Left ventricle myocardium inferior (tissue), 1 donor: ENCODE measurements at regions not wholly inside any gene's neighbourhood (a gene's known extent, or its start where the extent isn't known, plus 50 kb on each side); places are given as distances from the start of the nearest gene placed in this dataset.
A peak's percentile ranks its signal among the peaks of the same experiment; 100 is the strongest.

Experiments
- DNase-seq: peaks from one replicate; pipeline ENCODE4 v3.0.0-alpha.2; 2020
- H3K27ac ChIP-seq: fragments of 200-600 bp; replicated peaks from 2 replicates; pipeline ENCODE4 v1.8.0; 2021
- H3K27me3 ChIP-seq: fragments of 200-600 bp; 2 replicates; pipeline ENCODE4 v1.8.0; 2021; ENCODE audit warnings: low read depth
- H3K36me3 ChIP-seq: fragments of 200-600 bp; 2 replicates; pipeline ENCODE4 v1.8.0; 2021
- H3K4me1 ChIP-seq: fragments of 200-600 bp; 2 replicates; pipeline ENCODE4 v1.8.0; 2021
- H3K4me3 ChIP-seq: fragments of 200-600 bp; 2 replicates; pipeline ENCODE4 v1.8.0; 2021; ENCODE audit warnings: mild to moderate bottlenecking, moderate library complexity
- H3K9me3 ChIP-seq: fragments of 200-600 bp; replicated peaks from 2 replicates; pipeline ENCODE4 v1.8.0; 2021
- intact Hi-C: fragments of 100-400 bp; cut with micrococcal nuclease; formaldehyde crosslinking; loops from one replicate; pipeline ENCODE4 v1.11.0; 2022
- TF ChIP-seq, protein P1 (sequence below): fragments of 200-600 bp; IDR thresholded peaks from 2 replicates; pipeline ENCODE4 v1.8.0; 2021; ENCODE audit warnings: antibody characterized with exemption, mild to moderate bottlenecking, borderline replicate concordance
- donor health status: DM: no; HTN: yes; CAD: no; lungs with severe emphysema.

DNA sequence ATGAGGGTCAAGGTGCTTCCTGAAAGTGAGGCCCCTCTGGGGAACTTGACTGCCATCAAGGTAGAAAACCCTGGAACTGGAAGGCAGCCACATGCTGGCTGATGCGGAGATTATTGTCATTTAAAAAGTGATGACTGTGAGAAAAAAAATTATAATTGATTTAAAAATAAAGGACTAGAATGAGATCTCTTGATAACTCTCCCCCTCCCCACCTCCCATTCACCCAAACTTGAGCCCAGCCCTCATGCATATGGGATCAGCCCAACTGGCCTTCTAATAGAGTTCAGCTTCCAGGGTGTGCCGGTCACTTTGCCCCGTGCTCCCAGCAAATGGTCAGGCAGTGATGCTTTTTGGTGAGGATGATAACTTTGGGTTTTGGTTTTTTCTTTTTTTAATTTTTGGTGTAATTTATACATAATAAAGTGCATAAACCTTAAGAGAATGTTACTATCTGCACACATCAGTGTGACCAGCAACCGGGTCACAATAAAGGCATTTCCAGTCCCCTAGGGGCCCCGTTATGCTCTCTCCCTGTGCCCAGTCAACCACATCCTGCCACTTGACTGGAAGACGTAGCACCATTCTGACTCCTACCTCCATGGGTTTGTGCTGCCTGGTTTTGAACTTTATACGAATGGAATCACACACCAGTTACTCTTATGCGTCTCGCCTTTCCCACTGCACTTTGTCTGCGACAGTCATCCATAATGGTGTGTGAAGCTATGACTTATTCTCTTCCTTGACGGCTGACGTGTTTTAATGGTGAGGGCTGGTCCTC, 187.9 kb downstream of the USP12 start:
- Histone ChIP-seq H3K36me3 (no peaks in the 10 kb centered on the region), H3K27me3 (no peaks in the 10 kb centered on the region), H3K4me1 (peaks cover 28% of the 10 kb centered on the region), H3K9me3 (no peaks in the 10 kb centered on the region), H3K27ac (peak overlapping the region; percentile 88), H3K4me3 (peak overlapping the region; percentile 40)
- no peak for DNase-seq
- TF ChIP-seq, protein P1, sequence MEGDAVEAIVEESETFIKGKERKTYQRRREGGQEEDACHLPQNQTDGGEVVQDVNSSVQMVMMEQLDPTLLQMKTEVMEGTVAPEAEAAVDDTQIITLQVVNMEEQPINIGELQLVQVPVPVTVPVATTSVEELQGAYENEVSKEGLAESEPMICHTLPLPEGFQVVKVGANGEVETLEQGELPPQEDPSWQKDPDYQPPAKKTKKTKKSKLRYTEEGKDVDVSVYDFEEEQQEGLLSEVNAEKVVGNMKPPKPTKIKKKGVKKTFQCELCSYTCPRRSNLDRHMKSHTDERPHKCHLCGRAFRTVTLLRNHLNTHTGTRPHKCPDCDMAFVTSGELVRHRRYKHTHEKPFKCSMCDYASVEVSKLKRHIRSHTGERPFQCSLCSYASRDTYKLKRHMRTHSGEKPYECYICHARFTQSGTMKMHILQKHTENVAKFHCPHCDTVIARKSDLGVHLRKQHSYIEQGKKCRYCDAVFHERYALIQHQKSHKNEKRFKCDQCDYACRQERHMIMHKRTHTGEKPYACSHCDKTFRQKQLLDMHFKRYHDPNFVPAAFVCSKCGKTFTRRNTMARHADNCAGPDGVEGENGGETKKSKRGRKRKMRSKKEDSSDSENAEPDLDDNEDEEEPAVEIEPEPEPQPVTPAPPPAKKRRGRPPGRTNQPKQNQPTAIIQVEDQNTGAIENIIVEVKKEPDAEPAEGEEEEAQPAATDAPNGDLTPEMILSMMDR: no peak
- intact Hi-C loops: no loop called here

DNA sequence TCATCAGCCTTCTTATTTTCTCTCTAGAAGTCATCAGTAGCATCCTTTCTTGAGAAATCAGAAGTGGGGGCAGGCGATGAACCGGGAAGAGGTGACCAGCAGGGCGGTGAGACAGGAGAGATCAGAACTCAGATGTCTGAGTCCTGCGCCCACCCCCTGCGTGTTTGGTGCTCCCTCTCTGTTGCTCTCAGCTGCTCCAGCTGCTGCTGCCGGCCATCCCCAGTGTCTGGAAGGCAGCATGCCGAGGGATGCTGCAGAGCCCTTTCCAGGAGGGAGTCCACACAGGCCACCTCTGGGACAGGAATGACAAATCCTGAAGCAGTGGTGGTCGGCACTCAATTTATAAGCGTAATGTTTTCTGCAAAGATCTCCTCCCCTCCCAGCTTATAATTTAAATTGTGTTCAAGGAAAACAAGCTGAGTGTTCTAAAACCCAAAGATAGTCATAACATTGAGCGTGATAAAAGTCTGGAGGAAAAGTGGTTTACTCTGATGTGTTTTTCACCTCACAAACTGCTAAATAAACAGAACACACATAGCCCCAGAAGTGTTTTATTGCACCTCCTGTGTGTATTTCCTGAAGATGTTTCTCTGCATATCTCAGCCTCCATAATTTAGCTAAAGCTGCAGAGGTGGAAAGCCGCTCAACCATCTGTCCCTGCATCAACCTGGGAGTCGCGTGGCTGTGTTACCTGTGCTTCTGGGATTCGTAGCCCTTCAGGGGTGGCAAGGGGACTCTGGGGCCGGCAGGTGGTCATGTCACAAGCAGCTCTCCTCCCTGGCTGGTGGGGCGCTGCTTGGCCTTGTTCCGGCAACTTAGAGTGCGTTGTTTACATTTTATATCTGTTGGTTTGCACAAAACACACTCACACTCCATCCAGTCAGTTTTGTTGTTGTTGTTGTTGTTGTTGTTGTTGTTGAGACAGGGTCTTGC, 191.2 kb downstream of the USP12 start:
- Histone ChIP-seq H3K4me1 (peaks cover 35% of the 10 kb centered on the region), H3K27me3 (no peaks in the 10 kb centered on the region), H3K4me3 (no peak overlapping the region), H3K36me3 (no peaks in the 10 kb centered on the region), H3K9me3 (no peaks in the 10 kb centered on the region), H3K27ac (no peak overlapping the region)
- TF ChIP-seq, protein P1: no peak
- intact Hi-C loops: no loop called here
- DNase-seq: no peak

DNA sequence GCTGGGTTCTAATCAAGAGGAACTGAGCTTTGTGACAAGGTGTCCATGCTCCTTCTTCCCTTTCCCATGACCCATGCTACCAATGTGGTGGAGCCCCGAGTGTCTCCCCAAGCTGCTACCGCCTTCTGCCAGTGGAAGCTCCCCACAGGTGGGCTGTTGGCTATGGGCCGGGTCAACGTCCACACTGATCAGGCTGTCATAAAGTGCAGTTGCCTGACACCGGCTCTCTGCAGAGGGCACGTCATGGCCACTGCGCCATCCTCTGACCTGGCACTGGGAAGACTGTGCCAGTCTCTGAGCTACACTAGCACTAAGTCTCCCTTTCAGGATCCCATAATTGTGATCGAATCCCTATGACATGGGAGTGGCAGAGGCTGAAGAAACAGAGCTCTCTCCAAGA, 192.3 kb downstream of the USP12 start:
- TF ChIP-seq, protein P1: no peak
- Histone ChIP-seq H3K4me3 (no peak overlapping the region), H3K27ac (no peak overlapping the region), H3K4me1 (peaks cover 35% of the 10 kb centered on the region), H3K36me3 (no peaks in the 10 kb centered on the region), H3K27me3 (peaks cover 3% of the 10 kb centered on the region), H3K9me3 (no peaks in the 10 kb centered on the region)
- DNase-seq: no peak
- intact Hi-C loops: no loop called here

DNA sequence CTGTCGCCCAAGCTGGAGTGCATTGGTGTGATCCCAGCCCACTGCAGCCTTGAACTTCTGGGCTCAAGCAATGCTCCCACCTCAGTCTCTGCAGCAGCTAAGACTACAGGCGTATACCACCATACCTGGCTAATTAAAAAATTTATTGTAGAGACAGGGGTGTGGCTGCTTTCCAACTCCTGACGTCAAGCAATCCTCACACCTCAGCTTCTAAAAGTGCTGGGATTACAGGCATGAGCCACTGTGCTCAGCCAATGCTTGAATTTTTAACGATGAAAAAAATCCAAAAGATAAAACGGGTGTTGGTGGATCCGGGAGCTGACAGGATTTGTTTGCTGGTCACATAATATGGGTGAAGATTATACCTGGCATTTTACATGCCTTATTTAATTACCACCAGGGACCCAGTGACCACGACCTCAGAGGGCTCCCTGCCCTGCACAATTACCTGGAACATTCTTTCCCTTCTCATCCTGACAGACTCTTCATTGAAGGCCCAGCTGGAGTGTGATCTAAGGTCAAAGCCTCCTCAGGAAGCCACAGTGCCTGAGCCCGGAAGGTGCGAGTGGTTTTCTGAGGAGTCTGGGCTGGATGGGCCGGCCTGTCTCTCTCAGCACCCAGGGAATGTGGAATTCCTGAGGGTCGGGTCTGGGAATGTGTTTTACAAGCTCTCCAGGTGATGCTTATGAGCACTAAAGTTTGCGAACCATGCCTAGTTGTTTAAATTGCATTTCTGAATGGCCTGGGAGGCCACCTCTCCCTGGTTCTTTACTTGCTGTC, 193.3 kb downstream of the USP12 start:
- DNase-seq: no peak
- Histone ChIP-seq H3K4me1 (peaks cover 27% of the 10 kb centered on the region), H3K27ac (peak overlapping the region; percentile 38), H3K9me3 (no peaks in the 10 kb centered on the region), H3K27me3 (peaks cover 11% of the 10 kb centered on the region), H3K4me3 (no peak overlapping the region), H3K36me3 (no peaks in the 10 kb centered on the region)
- TF ChIP-seq, protein P1: no peak
- intact Hi-C loops: no loop called here

DNA sequence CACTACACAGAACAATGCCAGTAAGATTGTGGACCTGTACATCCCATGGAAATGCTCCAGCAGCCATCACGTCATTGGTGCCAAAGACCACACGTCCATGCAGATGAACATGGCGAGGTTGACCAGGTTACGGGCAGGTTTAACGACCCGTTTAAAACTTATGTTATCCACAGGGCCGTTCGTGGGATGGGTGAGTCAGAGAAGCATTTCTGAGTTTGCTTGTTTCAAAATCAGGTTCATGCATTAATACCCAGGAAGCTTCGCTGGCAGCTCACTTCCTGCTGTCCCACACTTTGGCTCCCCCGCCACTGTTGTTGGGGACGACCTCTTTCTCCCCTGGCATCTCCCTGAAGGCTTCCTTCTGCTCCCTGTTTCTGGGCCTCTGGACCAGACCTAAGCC, 194.1 kb downstream of the USP12 start:
- no peaks in the 10 kb centered on the region for H3K36me3 ChIP-seq
- peaks cover 11% of the 10 kb centered on the region for H3K27me3 ChIP-seq
- TF ChIP-seq, protein P1: no peak
- no peak overlapping the region for H3K27ac ChIP-seq
- no peak overlapping the region for H3K4me3 ChIP-seq
- H3K9me3 ChIP-seq: no peaks in the 10 kb centered on the region
- intact Hi-C loops: no loop called here
- DNase-seq: no peak
- peaks cover 22% of the 10 kb centered on the region for H3K4me1 ChIP-seq
